ENCODE measurements at regions not wholly inside any gene's neighbourhood (a gene's known extent, or its start where the extent isn't known, plus 50 kb on each side); places are given as distances from the start of the nearest gene placed in this dataset.

DNA sequence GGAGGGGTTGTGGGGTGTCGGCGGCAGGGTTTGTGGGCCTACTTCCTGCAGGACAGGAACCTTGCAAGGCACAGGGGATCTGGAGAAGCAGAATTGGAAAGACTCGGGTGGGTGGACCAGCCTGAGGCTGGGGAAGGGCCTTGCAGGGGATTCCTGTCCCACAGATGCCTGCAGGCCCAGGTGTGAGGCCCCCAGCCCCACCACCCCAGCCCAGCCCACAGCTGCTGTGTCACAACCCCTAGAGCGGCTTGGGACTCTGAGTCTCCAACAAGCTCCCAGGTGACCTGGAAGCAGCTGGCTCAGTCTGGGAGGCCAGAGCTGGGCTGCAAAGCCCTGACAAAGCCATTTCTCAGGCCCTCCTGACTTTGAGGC, 93.1 kb downstream of the ZFP36L2 start:
- no peaks in the 10 kb centered on the region for H4K20me1 ChIP-seq (ENCODE audit: control insufficient read depth, extremely low read depth, insufficient read depth, low read length)
- no peaks in the 10 kb centered on the region for H3K9me3 ChIP-seq (ENCODE audit: control insufficient read depth, low read depth, low read length)
- no peak overlapping the region for H2AFZ ChIP-seq (ENCODE audit: control insufficient read depth, low read length)
- H3K36me3 ChIP-seq (ENCODE audit: control insufficient read depth in 2 of 2, extremely low read depth in 1 of 2, insufficient read depth in 2 of 2, low read length in 2 of 2) = no peaks in the 10 kb centered on the region
- H3K4me1 ChIP-seq (ENCODE audit: control insufficient read depth, extremely low read depth, insufficient read depth, low read length) = peaks cover 39% of the 10 kb centered on the region
- FAIRE-seq = no peak
- H3K4me3 ChIP-seq (ENCODE audit: control insufficient read depth in 2 of 3, extremely low read depth in 1 of 3, insufficient read depth in 2 of 3, low read depth in 1 of 3, low read length in 3 of 3) = no peak overlapping the region
- no peak for DNase-seq (ENCODE audit: low read depth, low spot score)
- H3K4me2 ChIP-seq (ENCODE audit: control insufficient read depth, extremely low read depth, insufficient read depth, low read depth, low read length) = no peak overlapping the region
- H3K27ac ChIP-seq (ENCODE audit: control insufficient read depth, insufficient read depth, low read length) = no peak overlapping the region
- H3K79me2 ChIP-seq (ENCODE audit: control insufficient read depth, insufficient read depth, low read length) = no peaks in the 10 kb centered on the region
- H3K27me3 ChIP-seq (ENCODE audit: control insufficient read depth, extremely low read depth, insufficient read depth, low read length) = no peaks in the 10 kb centered on the region
- TF ChIP-seq, protein P1, sequence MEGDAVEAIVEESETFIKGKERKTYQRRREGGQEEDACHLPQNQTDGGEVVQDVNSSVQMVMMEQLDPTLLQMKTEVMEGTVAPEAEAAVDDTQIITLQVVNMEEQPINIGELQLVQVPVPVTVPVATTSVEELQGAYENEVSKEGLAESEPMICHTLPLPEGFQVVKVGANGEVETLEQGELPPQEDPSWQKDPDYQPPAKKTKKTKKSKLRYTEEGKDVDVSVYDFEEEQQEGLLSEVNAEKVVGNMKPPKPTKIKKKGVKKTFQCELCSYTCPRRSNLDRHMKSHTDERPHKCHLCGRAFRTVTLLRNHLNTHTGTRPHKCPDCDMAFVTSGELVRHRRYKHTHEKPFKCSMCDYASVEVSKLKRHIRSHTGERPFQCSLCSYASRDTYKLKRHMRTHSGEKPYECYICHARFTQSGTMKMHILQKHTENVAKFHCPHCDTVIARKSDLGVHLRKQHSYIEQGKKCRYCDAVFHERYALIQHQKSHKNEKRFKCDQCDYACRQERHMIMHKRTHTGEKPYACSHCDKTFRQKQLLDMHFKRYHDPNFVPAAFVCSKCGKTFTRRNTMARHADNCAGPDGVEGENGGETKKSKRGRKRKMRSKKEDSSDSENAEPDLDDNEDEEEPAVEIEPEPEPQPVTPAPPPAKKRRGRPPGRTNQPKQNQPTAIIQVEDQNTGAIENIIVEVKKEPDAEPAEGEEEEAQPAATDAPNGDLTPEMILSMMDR (optimal IDR thresholded peaks at IDR 0.05 in 1 of 3, IDR thresholded peaks at IDR 0.05 in 1 of 3, conservative IDR thresholded peaks at IDR 0.05 in 1 of 3; ENCODE audit: extremely low read depth in 1 of 3, insufficient read depth in 2 of 3, low read length in 3 of 3) = no peak
- TF ChIP-seq EZH2 (IDR thresholded peaks at IDR 0.05; ENCODE audit: low read length) = no peak
- H3K9ac ChIP-seq (ENCODE audit: control insufficient read depth, extremely low read depth, insufficient read depth, low read length) = no peak overlapping the region
- dilution Hi-C loops (cut with MboI; ENCODE audit: extremely low pct_ligation_motif_present, low sequenced_read_pairs) = no loop called here
- H3K9me1 ChIP-seq (ENCODE audit: control insufficient read depth, extremely low read depth, insufficient read depth, low read length) = no peaks in the 10 kb centered on the region

DNA sequence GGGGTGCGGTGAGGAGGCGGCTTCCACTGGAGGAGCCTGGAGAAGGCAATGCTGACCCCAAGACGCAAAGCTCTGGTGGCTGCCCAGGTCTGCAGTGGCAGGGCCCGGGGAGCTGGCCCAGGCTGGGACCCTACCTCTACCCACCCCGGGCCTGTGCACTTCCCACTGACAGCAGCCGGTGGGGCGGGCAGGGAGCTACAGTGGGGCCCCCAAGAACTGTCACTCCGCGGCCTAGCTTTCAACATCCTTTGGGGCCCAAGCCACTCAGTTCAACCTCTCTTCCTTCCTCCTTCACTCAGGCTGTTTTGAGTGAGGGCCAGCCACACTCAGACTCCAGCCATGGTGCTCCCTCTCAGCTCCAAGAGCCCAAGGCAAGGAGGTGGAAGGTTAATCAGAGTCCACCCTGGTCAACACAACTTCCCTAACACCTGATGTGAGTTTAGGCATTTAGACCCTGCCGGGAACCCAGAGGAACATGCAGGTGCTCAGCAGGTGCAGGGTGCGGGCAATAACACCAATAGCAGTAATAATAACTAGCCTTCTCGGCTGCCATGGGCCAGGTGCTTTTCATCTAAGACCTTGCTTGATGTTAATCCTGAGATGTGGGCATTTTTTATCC, 93.6 kb downstream of the ZFP36L2 start:
- Histone ChIP-seq H3K4me2 (ENCODE audit: control insufficient read depth, extremely low read depth, insufficient read depth, low read depth, low read length) (no peak overlapping the region), H3K4me3 (ENCODE audit: control insufficient read depth in 2 of 3, extremely low read depth in 1 of 3, insufficient read depth in 2 of 3, low read depth in 1 of 3, low read length in 3 of 3) (no peak overlapping the region), H2AFZ (ENCODE audit: control insufficient read depth, low read length) (no peak overlapping the region), H3K79me2 (ENCODE audit: control insufficient read depth, insufficient read depth, low read length) (no peaks in the 10 kb centered on the region), H3K36me3 (ENCODE audit: control insufficient read depth in 2 of 2, extremely low read depth in 1 of 2, insufficient read depth in 2 of 2, low read length in 2 of 2) (no peaks in the 10 kb centered on the region), H4K20me1 (ENCODE audit: control insufficient read depth, extremely low read depth, insufficient read depth, low read length) (no peaks in the 10 kb centered on the region), H3K4me1 (ENCODE audit: control insufficient read depth, extremely low read depth, insufficient read depth, low read length) (peaks cover 39% of the 10 kb centered on the region), H3K9me1 (ENCODE audit: control insufficient read depth, extremely low read depth, insufficient read depth, low read length) (no peaks in the 10 kb centered on the region), H3K27ac (ENCODE audit: control insufficient read depth, insufficient read depth, low read length) (no peak overlapping the region), H3K9ac (ENCODE audit: control insufficient read depth, extremely low read depth, insufficient read depth, low read length) (no peak overlapping the region), H3K9me3 (ENCODE audit: control insufficient read depth, low read depth, low read length) (no peaks in the 10 kb centered on the region), H3K27me3 (ENCODE audit: control insufficient read depth, extremely low read depth, insufficient read depth, low read length) (no peaks in the 10 kb centered on the region)
- FAIRE-seq (no peak), DNase-seq (ENCODE audit: low read depth, low spot score) (no peak)
- no peak for TF ChIP-seq EZH2 (IDR thresholded peaks at IDR 0.05; ENCODE audit: low read length)
- TF ChIP-seq, protein P1 (optimal IDR thresholded peaks at IDR 0.05 in 1 of 3, IDR thresholded peaks at IDR 0.05 in 1 of 3, conservative IDR thresholded peaks at IDR 0.05 in 1 of 3; ENCODE audit: extremely low read depth in 1 of 3, insufficient read depth in 2 of 3, low read length in 3 of 3) = no peak
- dilution Hi-C loops (cut with MboI; ENCODE audit: extremely low pct_ligation_motif_present, low sequenced_read_pairs) = no loop called here

All from keratinocyte (primary cell).